ENCODE measurements at regions not wholly inside any gene's neighbourhood (a gene's known extent, or its start where the extent isn't known, plus 50 kb on each side); places are given as distances from the start of the nearest gene placed in this dataset.

- H3K4me3 ChIP-seq (ENCODE audit: insufficient read depth, low read depth, low read length) = no peak overlapping the region
- H3K23ac ChIP-seq (ENCODE audit: low read depth, low read length) = no peak overlapping the region
- no peak overlapping the region for H4K5ac ChIP-seq (ENCODE audit: low read depth, low read length)
- DNase-seq = no peak
- no peak overlapping the region for H3K4me2 ChIP-seq (ENCODE audit: low read depth, low read length)
- no peaks in the 10 kb centered on the region for H3K36me3 ChIP-seq (ENCODE audit: control insufficient read depth, insufficient read depth, low read length)
- no peak overlapping the region for H3K14ac ChIP-seq (replicated peaks; ENCODE audit: low read depth, low read length)
- in situ Hi-C loops (cut with MboI; ENCODE audit: low sequenced_read_pairs) = no loop called here
- H2BK20ac ChIP-seq (ENCODE audit: low read depth, low read length) = no peak overlapping the region
- WGBS, 2 experiments (ENCODE audit: extremely low coverage in 2 of 2, insufficient read length in 1 of 2) = no CpG with 5 or more reads among the region's 5 CpGs
- H2BK120ac ChIP-seq (ENCODE audit: low read depth, low read length) = no peak overlapping the region
- no peaks in the 10 kb centered on the region for H3K27me3 ChIP-seq (ENCODE audit: control insufficient read depth, insufficient read depth, low read length)
- no peak overlapping the region for H2BK5ac ChIP-seq (ENCODE audit: low read depth, low read length, poor library complexity, severe bottlenecking)
- intact Hi-C loops (cut with micrococcal nuclease) = no loop called here
- dilution Hi-C loops (cut with HindIII; ENCODE audit: low sequenced_read_pairs, unreplicated experiment) = no loop called here
- H3K9ac ChIP-seq (ENCODE audit: low read depth, low read length) = no peak overlapping the region
- H4K91ac ChIP-seq (ENCODE audit: insufficient read depth, low read depth, low read length) = no peak overlapping the region
- no peaks in the 10 kb centered on the region for H3K4me1 ChIP-seq (ENCODE audit: control insufficient read depth, insufficient read depth, low read length)
- H3K56ac ChIP-seq (ENCODE audit: extremely low read depth, insufficient read depth, low read length) = no peak overlapping the region
- no peak overlapping the region for H2AK5ac ChIP-seq (ENCODE audit: low read depth, low read length)
- H3K79me1 ChIP-seq (ENCODE audit: low read depth in 1 of 2, low read length in 2 of 2) = no peaks in the 10 kb centered on the region
- TF ChIP-seq, protein P1, sequence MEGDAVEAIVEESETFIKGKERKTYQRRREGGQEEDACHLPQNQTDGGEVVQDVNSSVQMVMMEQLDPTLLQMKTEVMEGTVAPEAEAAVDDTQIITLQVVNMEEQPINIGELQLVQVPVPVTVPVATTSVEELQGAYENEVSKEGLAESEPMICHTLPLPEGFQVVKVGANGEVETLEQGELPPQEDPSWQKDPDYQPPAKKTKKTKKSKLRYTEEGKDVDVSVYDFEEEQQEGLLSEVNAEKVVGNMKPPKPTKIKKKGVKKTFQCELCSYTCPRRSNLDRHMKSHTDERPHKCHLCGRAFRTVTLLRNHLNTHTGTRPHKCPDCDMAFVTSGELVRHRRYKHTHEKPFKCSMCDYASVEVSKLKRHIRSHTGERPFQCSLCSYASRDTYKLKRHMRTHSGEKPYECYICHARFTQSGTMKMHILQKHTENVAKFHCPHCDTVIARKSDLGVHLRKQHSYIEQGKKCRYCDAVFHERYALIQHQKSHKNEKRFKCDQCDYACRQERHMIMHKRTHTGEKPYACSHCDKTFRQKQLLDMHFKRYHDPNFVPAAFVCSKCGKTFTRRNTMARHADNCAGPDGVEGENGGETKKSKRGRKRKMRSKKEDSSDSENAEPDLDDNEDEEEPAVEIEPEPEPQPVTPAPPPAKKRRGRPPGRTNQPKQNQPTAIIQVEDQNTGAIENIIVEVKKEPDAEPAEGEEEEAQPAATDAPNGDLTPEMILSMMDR (conservative IDR thresholded peaks at IDR 0.05; ENCODE audit: low read depth, low read length) = no peak
- no peak for TF ChIP-seq RCOR1 (IDR thresholded peaks at IDR 0.05; ENCODE audit: insufficient replicate concordance, low read length)
- TF ChIP-seq BHLHE40 (IDR thresholded peaks at IDR 0.05; ENCODE audit: low read depth, low read length) = no peak
- TF ChIP-seq CHD1 (IDR thresholded peaks at IDR 0.05; ENCODE audit: low read depth, low read length) = no peak
- TF ChIP-seq FOS (IDR thresholded peaks at IDR 0.05; ENCODE audit: low read depth, low read length) = no peak
- TF ChIP-seq MXI1 (IDR thresholded peaks at IDR 0.05; ENCODE audit: borderline replicate concordance, low read depth, low read length) = no peak
- no peak for TF ChIP-seq RAD21 (IDR thresholded peaks at IDR 0.05; ENCODE audit: low read length)
- TF ChIP-seq, protein P2, sequence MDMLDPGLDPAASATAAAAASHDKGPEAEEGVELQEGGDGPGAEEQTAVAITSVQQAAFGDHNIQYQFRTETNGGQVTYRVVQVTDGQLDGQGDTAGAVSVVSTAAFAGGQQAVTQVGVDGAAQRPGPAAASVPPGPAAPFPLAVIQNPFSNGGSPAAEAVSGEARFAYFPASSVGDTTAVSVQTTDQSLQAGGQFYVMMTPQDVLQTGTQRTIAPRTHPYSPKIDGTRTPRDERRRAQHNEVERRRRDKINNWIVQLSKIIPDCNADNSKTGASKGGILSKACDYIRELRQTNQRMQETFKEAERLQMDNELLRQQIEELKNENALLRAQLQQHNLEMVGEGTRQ (IDR thresholded peaks at IDR 0.05; ENCODE audit: low read depth, low read length) = no peak
- TF ChIP-seq MAFK (IDR thresholded peaks at IDR 0.05; ENCODE audit: low read depth, low read length) = no peak
- TF ChIP-seq POLR2A (IDR thresholded peaks at IDR 0.05; ENCODE audit: low read depth, low read length) = no peak
- TF ChIP-seq NFE2L2 (IDR thresholded peaks at IDR 0.05; ENCODE audit: low read depth, low read length) = no peak
- TF ChIP-seq MAZ (IDR thresholded peaks at IDR 0.05; ENCODE audit: borderline replicate concordance, low read depth, low read length) = no peak
- no peak for TF ChIP-seq RFX5 (IDR thresholded peaks at IDR 0.05; ENCODE audit: low read depth, low read length)
- no peak for TF ChIP-seq ELK1 (IDR thresholded peaks at IDR 0.05; ENCODE audit: borderline replicate concordance, low read depth, low read length)
- TF ChIP-seq SMC3 (IDR thresholded peaks at IDR 0.05; ENCODE audit: low read depth, low read length) = no peak
- TF ChIP-seq CEBPB (IDR thresholded peaks at IDR 0.05; ENCODE audit: low read depth, low read length) = no peak
- no peak overlapping the region for H3K27ac ChIP-seq (ENCODE audit: insufficient read depth, low read length)
- no TSS peak for BruUV-seq (replicated peaks)
- H2AFZ ChIP-seq (replicated peaks; ENCODE audit: low read length, poor library complexity) = no peak overlapping the region
- H3K18ac ChIP-seq (ENCODE audit: low read depth, low read length) = no peak overlapping the region
- CTCF ChIA-PET = no interaction called here
- no peaks in the 10 kb centered on the region for H3K9me1 ChIP-seq (ENCODE audit: insufficient read depth, low read length)
- POLR2A ChIA-PET (ENCODE audit: unreplicated experiment) = no interaction called here
- no peak overlapping the region for H3K4ac ChIP-seq (ENCODE audit: low read depth, low read length)
- H2BK15ac ChIP-seq (ENCODE audit: low read depth, low read length) = no peak overlapping the region
- H4K8ac ChIP-seq (ENCODE audit: low read depth in 2 of 2, low read length in 2 of 2) = no peak overlapping the region
- H4K20me1 ChIP-seq (ENCODE audit: insufficient read depth, low read length) = no peaks in the 10 kb centered on the region
- H2AK9ac ChIP-seq (replicated peaks; ENCODE audit: low read depth, low read length, poor library complexity) = no peak overlapping the region
- no peak for ATAC-seq (ENCODE audit: low read depth)
- no peaks in the 10 kb centered on the region for H3K9me3 ChIP-seq (ENCODE audit: control insufficient read depth, insufficient read depth, low read length)
These were observed 262.7 kb downstream of the YTHDC2 start for GRCh38 chr5:113776168-113776567.
